K562 (cell line): ENCODE measurements at regions not wholly inside any gene's neighbourhood (a gene's known extent, or its start where the extent isn't known, plus 50 kb on each side); places are given as distances from the start of the nearest gene placed in this dataset.

Experiments
- ATAC-seq: fragments of 200-7000 bp; cut with Tn5 transposase; 3 replicates; pipeline ENCODE4 v1.9.1; 2020; ENCODE audit warnings: moderate library complexity
- BruUV-seq: library from RNA; stranded (reverse); fragments of 400-500 nt; replicated peaks from 2 replicates; lab custom pipeline; 2021; lab: Mats Ljungman, UMichigan
- CTCF ChIA-PET: fragments of 300-600 bp; formaldehyde crosslinking; extraction: SDS; loops from one replicate; lab custom pipeline; 2021; ENCODE audit warnings: low intra/inter-chr PET ratio; lab: Yijun Ruan, JAX
- POLR2A ChIA-PET: fragments of 300-600, 350-650 bp; sonication (Branson Sonifier 250); formaldehyde crosslinking; extraction: SDS; loops from one replicate; lab custom pipeline; 2021; ENCODE audit warnings: antibody characterized with exemption, inconsistent platforms; lab: Yijun Ruan, JAX
- DNase-seq, 4 experiments: peaks; one replicate each; pipeline versions ENCODE4 v3.0.0 to v3.0.0-alpha.2; 2011 to 2018; ENCODE audit warnings: low spot score in 3 of 4, mixed read lengths in 3 of 4; ENCODE audit errors: extremely low read depth in 1 of 4
- FAIRE-seq: peaks from 2 replicates; lab custom pipeline; 2011; peaks lifted over from hg19 to GRCh38; lab: Jason Lieb, UNC
- H2AFZ ChIP-seq: 2 replicates; pipeline ENCODE4 v1.6.0; 2011; ENCODE audit warnings: low read depth, low read length, control low read depth, inconsistent platforms
- H3K27ac ChIP-seq: fragments of 200-600 bp; 3 replicates; pipeline ENCODE4 v1.8.0; 2011; ENCODE audit warnings: low read depth, mild to moderate bottlenecking, control low read depth, inconsistent platforms, low read length, moderate library complexity, mixed read lengths; ENCODE audit errors: extremely low read depth
- H3K27me3 ChIP-seq, 2 experiments: fragments of 300-600 bp in 1 of 2; 2 replicates in 1 of 2; 3 replicates in 1 of 2; pipeline versions ENCODE4 v1.6.0 to v1.8.0; 2011; ENCODE audit warnings: inconsistent platforms in 2 of 2, low read length in 2 of 2, mild to moderate bottlenecking in 1 of 2, mixed read lengths in 1 of 2, moderate library complexity in 1 of 2; ENCODE audit not compliant: control insufficient read depth in 2 of 2, insufficient read depth in 2 of 2
- H3K36me3 ChIP-seq: fragments of 300-600 bp; 3 replicates; pipeline ENCODE4 v1.8.0; 2011; ENCODE audit warnings: mild to moderate bottlenecking, low read length, inconsistent platforms; ENCODE audit not compliant: control insufficient read depth, insufficient read depth
- H3K4me1 ChIP-seq, 2 experiments: fragments of 200-600 bp in 1 of 2; replicated peaks in 1 of 2; 2 replicates in 1 of 2; 3 replicates in 1 of 2; pipeline versions ENCODE4 v1.5.1 to v1.8.0; 2011; ENCODE audit warnings: inconsistent platforms in 2 of 2, low read length in 2 of 2, mild to moderate bottlenecking in 1 of 2, mixed read lengths in 1 of 2, moderate library complexity in 1 of 2; ENCODE audit not compliant: control insufficient read depth in 2 of 2, insufficient read depth in 2 of 2
- H3K4me2 ChIP-seq: 2 replicates; pipeline ENCODE4 v1.6.1; 2011; ENCODE audit warnings: low read length, control low read depth, inconsistent platforms, mixed read lengths; ENCODE audit not compliant: insufficient read depth
- H3K4me3 ChIP-seq: fragments of 200-600 bp; sonication (generic), shearing (Covaris generic); 2 replicates; pipeline ENCODE4 v1.5.1; 2016; ENCODE audit warnings: control low read depth, inconsistent platforms
- H3K79me2 ChIP-seq: fragments of 200-600 bp; 3 replicates; pipeline ENCODE4 v1.8.0; 2011; ENCODE audit warnings: low read length, inconsistent platforms; ENCODE audit not compliant: control insufficient read depth, insufficient read depth
- H3K9ac ChIP-seq, 2 experiments: 2 replicates each; pipeline versions ENCODE4 v1.6.0 to v1.6.1; 2011; ENCODE audit warnings: low read depth in 2 of 2, low read length in 2 of 2, control low read depth in 1 of 2, inconsistent platforms in 1 of 2, mild to moderate bottlenecking in 1 of 2, mixed read lengths in 1 of 2; ENCODE audit not compliant: insufficient read depth in 1 of 2
- H3K9me1 ChIP-seq: one replicate; pipeline ENCODE4 v1.6.0; 2011; ENCODE audit warnings: inconsistent platforms, mild to moderate bottlenecking, low read length, moderate library complexity; ENCODE audit not compliant: control insufficient read depth, insufficient read depth
- H3K9me3 ChIP-seq: replicated peaks from 2 replicates; pipeline ENCODE4 v1.5.1; 2011; ENCODE audit warnings: low read depth, low read length, inconsistent platforms; ENCODE audit not compliant: control insufficient read depth, insufficient read depth
- H4K20me1 ChIP-seq: replicated peaks from 2 replicates; pipeline ENCODE4 v1.6.1; 2011; ENCODE audit warnings: low read length, inconsistent platforms, mixed read lengths; ENCODE audit not compliant: control insufficient read depth, insufficient read depth
- FOXJ2 ChIP-seq: fragments of 200-800 bp; sonication (Bioruptor generic); IDR thresholded peaks from 2 replicates; pipeline ENCODE4 v1.6.1; 2016; ENCODE audit warnings: missing genetic modification characterization, missing compliant biosample characterization
- MED1 ChIP-seq: sonication (generic); formaldehyde crosslinking; IDR thresholded peaks from 2 replicates; pipeline ENCODE4 v1.8.1; 2023; ENCODE audit warnings: missing genetic modification reagents, borderline replicate concordance
- RHOXF2B ChIP-seq: fragments of 250-450 bp; sonication (Bioruptor Pico); conservative IDR thresholded peaks from 2 replicates; pipeline ENCODE4 v1.5.1; 2021
- STAT5B ChIP-seq: fragments of 250-450 bp; sonication (Bioruptor Pico); IDR thresholded peaks from 2 replicates; pipeline ENCODE4 v1.8.0; 2021; ENCODE audit warnings: mild to moderate bottlenecking, inconsistent platforms
- TAF15 ChIP-seq: fragments of 200-400 bp; formaldehyde crosslinking; IDR thresholded peaks from 2 replicates; pipeline ENCODE4 v1.6.1; 2017; ENCODE audit warnings: mild to moderate bottlenecking, low read depth, low read length, moderate library complexity
- ZFP30 ChIP-seq: fragments of 250-450 bp; sonication (Bioruptor Pico); IDR thresholded peaks from 2 replicates; pipeline ENCODE4 v1.8.0; 2022; ENCODE audit warnings: moderate library complexity, mild to moderate bottlenecking, inconsistent platforms, borderline replicate concordance
- ZFP36 ChIP-seq: fragments of 150-350 bp; IDR thresholded peaks from 2 replicates; pipeline ENCODE4 v1.6.1; 2018; ENCODE audit warnings: low read length, low read depth; ENCODE audit not compliant: partially characterized antibody
- WGBS: fragments of 100-300 bp; shearing (Covaris generic); methylation state at CpG from one replicate; pipeline ENCODE4 v1.1.6; 2016; ENCODE audit warnings: low coverage, mixed read lengths; ENCODE audit not compliant: insufficient coverage; ENCODE audit errors: missing lambda C conversion rate; 5-methylcytosine and 5-hydroxymethylcytosine counted together
- in situ Hi-C: fragments of 300-500 bp; cut with MboI; formaldehyde crosslinking; loops from 4 replicates; pipeline ENCODE4 v1.15.0; 2018; ENCODE audit warnings: inconsistent platforms, mixed read lengths
- intact Hi-C: fragments of 100-400 bp; cut with micrococcal nuclease; formaldehyde crosslinking; loops from 2 replicates; pipeline ENCODE4 v1.14.2; 2022
- TF ChIP-seq, protein P1 (sequence below): conservative IDR thresholded peaks from 2 replicates; pipeline ENCODE4 v1.6.1; 2011; ENCODE audit warnings: low read depth, mild to moderate bottlenecking, low read length; ENCODE audit not compliant: control insufficient read depth
- TF ChIP-seq, protein P2 (sequence below): fragments of 250-450 bp; sonication (Bioruptor Pico); IDR thresholded peaks from 2 replicates; pipeline ENCODE4 v1.8.0; 2021; ENCODE audit warnings: moderate library complexity, mild to moderate bottlenecking, inconsistent platforms
- TF ChIP-seq, protein P3 (sequence below): IDR thresholded peaks from 3 replicates; pipeline ENCODE4 v1.6.1; 2011; ENCODE audit warnings: borderline replicate concordance, mild to moderate bottlenecking; ENCODE audit not compliant: insufficient read length, insufficient read depth

DNA sequence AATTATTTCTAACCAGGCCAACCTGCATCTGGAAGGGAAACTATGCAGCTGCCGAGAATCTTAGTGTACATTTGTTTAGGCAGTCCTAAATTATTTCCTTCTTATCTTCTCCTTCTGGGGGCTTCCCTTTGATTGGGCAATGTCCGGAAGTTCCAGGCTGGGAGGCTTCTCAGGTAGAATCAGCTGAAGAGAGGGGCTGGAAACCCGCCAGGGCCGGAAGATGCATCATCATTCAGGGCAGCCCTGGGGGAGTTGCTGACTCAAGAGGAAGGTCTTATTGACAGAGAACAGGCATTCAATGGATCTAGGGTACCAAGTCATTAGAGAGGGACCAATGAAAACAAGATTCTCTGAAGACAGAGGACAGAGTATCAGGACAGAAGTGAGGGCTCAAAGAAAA lies 150.7 kb downstream of the BLID start (continued):
- TF ChIP-seq, protein P1, sequence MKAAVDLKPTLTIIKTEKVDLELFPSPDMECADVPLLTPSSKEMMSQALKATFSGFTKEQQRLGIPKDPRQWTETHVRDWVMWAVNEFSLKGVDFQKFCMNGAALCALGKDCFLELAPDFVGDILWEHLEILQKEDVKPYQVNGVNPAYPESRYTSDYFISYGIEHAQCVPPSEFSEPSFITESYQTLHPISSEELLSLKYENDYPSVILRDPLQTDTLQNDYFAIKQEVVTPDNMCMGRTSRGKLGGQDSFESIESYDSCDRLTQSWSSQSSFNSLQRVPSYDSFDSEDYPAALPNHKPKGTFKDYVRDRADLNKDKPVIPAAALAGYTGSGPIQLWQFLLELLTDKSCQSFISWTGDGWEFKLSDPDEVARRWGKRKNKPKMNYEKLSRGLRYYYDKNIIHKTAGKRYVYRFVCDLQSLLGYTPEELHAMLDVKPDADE, result no peak
- TF ChIP-seq ZFP36 (no peak), ZFP30 (no peak), TAF15 (no peak), MED1 (no peak), STAT5B (CRISPR knock-in tag) (no peak)

DNA sequence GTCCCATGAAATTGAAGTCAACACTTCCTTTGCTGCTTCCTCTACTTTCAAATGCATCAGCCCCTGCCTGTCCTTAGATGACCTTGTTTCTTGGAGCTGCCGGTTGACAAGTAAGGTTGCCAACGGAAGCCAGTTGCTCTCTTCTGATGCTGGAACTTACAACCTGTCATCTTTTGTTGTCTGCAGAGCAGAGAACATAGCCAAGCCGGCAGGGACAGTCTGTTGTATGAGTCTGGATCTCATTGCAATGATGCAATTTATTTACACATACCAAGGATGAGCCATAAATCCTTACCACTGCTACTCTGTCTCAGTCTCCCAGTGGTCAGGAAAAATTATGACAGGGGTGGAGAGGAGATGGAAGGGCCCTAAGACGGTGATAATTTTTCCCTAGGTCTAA lies 151.4 kb downstream of the BLID start:
- WGBS, result 2% methylated on average over 4 of the region's 4 CpGs
- POLR2A ChIA-PET, result no interaction called here
- H3K4me3 ChIP-seq, result no peak overlapping the region
- no peak for TF ChIP-seq FOXJ2 (tag)
- no peak for TF ChIP-seq RHOXF2B (CRISPR knock-in tag)
- TF ChIP-seq, protein P2, sequence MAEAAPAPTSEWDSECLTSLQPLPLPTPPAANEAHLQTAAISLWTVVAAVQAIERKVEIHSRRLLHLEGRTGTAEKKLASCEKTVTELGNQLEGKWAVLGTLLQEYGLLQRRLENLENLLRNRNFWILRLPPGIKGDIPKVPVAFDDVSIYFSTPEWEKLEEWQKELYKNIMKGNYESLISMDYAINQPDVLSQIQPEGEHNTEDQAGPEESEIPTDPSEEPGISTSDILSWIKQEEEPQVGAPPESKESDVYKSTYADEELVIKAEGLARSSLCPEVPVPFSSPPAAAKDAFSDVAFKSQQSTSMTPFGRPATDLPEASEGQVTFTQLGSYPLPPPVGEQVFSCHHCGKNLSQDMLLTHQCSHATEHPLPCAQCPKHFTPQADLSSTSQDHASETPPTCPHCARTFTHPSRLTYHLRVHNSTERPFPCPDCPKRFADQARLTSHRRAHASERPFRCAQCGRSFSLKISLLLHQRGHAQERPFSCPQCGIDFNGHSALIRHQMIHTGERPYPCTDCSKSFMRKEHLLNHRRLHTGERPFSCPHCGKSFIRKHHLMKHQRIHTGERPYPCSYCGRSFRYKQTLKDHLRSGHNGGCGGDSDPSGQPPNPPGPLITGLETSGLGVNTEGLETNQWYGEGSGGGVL, result no peak
- TF ChIP-seq, protein P3, sequence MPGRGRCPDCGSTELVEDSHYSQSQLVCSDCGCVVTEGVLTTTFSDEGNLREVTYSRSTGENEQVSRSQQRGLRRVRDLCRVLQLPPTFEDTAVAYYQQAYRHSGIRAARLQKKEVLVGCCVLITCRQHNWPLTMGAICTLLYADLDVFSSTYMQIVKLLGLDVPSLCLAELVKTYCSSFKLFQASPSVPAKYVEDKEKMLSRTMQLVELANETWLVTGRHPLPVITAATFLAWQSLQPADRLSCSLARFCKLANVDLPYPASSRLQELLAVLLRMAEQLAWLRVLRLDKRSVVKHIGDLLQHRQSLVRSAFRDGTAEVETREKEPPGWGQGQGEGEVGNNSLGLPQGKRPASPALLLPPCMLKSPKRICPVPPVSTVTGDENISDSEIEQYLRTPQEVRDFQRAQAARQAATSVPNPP, result no peak

More for the DNA sequence above, 151.4 kb downstream of the BLID start:
- Histone ChIP-seq H3K9ac (no peak overlapping the region), H3K9me1 (no peaks in the 10 kb centered on the region), H3K4me1 (no peaks in the 10 kb centered on the region), H4K20me1 (no peaks in the 10 kb centered on the region), H3K36me3 (no peaks in the 10 kb centered on the region), H2AFZ (no peak overlapping the region), H3K4me2 (no peak overlapping the region), H3K79me2 (no peaks in the 10 kb centered on the region), H3K27ac (no peak overlapping the region), H3K27me3 (no peaks in the 10 kb centered on the region), H3K9me3 (no peaks in the 10 kb centered on the region; the same call in 1 of the 2 replicates)
- ATAC-seq (no peak), DNase-seq (no peak), FAIRE-seq (no peak)
- in situ Hi-C loops (no loop called here), intact Hi-C loops (no loop called here)
- BruUV-seq, result no TSS peak
- CTCF ChIA-PET, result no interaction called here
